Fibroblast of lung (primary cell): ENCODE measurements at regions not wholly inside any gene's neighbourhood (a gene's known extent, or its start where the extent isn't known, plus 50 kb on each side); places are given as distances from the start of the nearest gene placed in this dataset.
"Not testable (repeated sequence)": the region's sequence is repeated elsewhere in the genome, so short reads cannot be mapped to it uniquely, and the experiment has no call there.

Experiments
- DNase-seq, 2 donors: peaks; one replicate each; pipeline versions ENCODE4 v3.0.0 to v3.0.0-alpha.2; 2010; ENCODE audit warnings: low read depth in 2 of 2
- H2AFZ ChIP-seq: 2 replicates; pipeline ENCODE4 v1.5.1; 2012; ENCODE audit warnings: low read length, control low read depth, inconsistent platforms
- H3K27ac ChIP-seq: 2 replicates; pipeline ENCODE4 v1.5.1; 2011; ENCODE audit warnings: low read length, control low read depth; ENCODE audit not compliant: insufficient read depth
- H3K27me3 ChIP-seq: 2 replicates; pipeline ENCODE4 v1.5.1; 2011; ENCODE audit warnings: mild to moderate bottlenecking, low read length; ENCODE audit not compliant: control insufficient read depth, insufficient read depth
- H3K36me3 ChIP-seq: 2 replicates; pipeline ENCODE4 v1.5.1; 2011; ENCODE audit warnings: low read length; ENCODE audit not compliant: control insufficient read depth, insufficient read depth
- H3K4me1 ChIP-seq: 2 replicates; pipeline ENCODE4 v1.5.1; 2011; ENCODE audit warnings: low read length; ENCODE audit not compliant: control insufficient read depth, insufficient read depth; ENCODE audit errors: extremely low read depth
- H3K4me2 ChIP-seq: 2 replicates; pipeline ENCODE4 v1.5.1; 2011; ENCODE audit warnings: low read length, control low read depth; ENCODE audit not compliant: insufficient read depth; ENCODE audit errors: extremely low read depth
- H3K4me3 ChIP-seq, 4 experiments: fragments of 200-600 bp in 1 of 4; sonication (generic) in 1 of 4; replicated peaks in 1 of 4; 2 replicates each; pipeline ENCODE4 v1.5.1; 2011 to 2016; ENCODE audit warnings: low read length in 4 of 4, low read depth in 3 of 4, mild to moderate bottlenecking in 3 of 4, control low read depth in 2 of 4, inconsistent platforms in 1 of 4, mixed read lengths in 1 of 4; ENCODE audit not compliant: insufficient read depth in 1 of 4; ENCODE audit errors: control extremely low read depth in 1 of 4
- H3K79me2 ChIP-seq: 2 replicates; pipeline ENCODE4 v1.5.1; 2012; ENCODE audit warnings: mild to moderate bottlenecking, low read length, inconsistent platforms; ENCODE audit not compliant: control insufficient read depth, insufficient read depth
- H3K9ac ChIP-seq: 2 replicates; pipeline ENCODE4 v1.5.1; 2011; ENCODE audit warnings: mild to moderate bottlenecking, low read length, control low read depth; ENCODE audit not compliant: insufficient read depth
- H3K9me3 ChIP-seq: 2 replicates; pipeline ENCODE4 v1.5.1; 2012; ENCODE audit warnings: low read depth, low read length; ENCODE audit not compliant: control insufficient read depth, insufficient read depth
- H4K20me1 ChIP-seq: 2 replicates; pipeline ENCODE4 v1.5.1; 2011; ENCODE audit warnings: low read length; ENCODE audit not compliant: control insufficient read depth, insufficient read depth; ENCODE audit errors: extremely low read depth
- EZH2 ChIP-seq: IDR thresholded peaks from 2 replicates; pipeline ENCODE4 v1.5.1; 2012; ENCODE audit warnings: low read length, control low read depth, mild to moderate bottlenecking; ENCODE audit errors: missing control alignments
- TF ChIP-seq, protein P1 (sequence below), 2 donors: IDR thresholded peaks in 1 of 2; conservative IDR thresholded peaks in 1 of 2; 1 replicate in 1 of 2; 2 replicates in 1 of 2; pipeline ENCODE4 v1.5.1; 2011 to 2012; ENCODE audit warnings: low read length in 2 of 2, control low read depth in 1 of 2, inconsistent platforms in 1 of 2, low read depth in 1 of 2, mild to moderate bottlenecking in 1 of 2

GRCh38 chr14:86065407-86065806, 535.5 kb downstream of the FLRT2 start:
- Histone ChIP-seq H3K4me3 (no peak overlapping the region), H3K27me3 (no peaks in the 10 kb centered on the region), H2AFZ (no peak overlapping the region), H3K27ac (no peak overlapping the region), H3K9me3 (no peaks in the 10 kb centered on the region), H4K20me1 (no peaks in the 10 kb centered on the region), H3K36me3 (no peaks in the 10 kb centered on the region), H3K4me2 (no peak overlapping the region), H3K4me1 (no peaks in the 10 kb centered on the region), H3K9ac (no peak overlapping the region), H3K79me2 (no peaks in the 10 kb centered on the region)
- TF ChIP-seq EZH2: no peak
- DNase-seq: no peak

GRCh38 chr14:86064595-86064994, 534.7 kb downstream of the FLRT2 start:
- DNase-seq, H3K9me3 ChIP-seq, H2AFZ ChIP-seq, H3K79me2 ChIP-seq, H4K20me1 ChIP-seq, H3K36me3 ChIP-seq, H3K4me3 ChIP-seq, H3K4me2 ChIP-seq, H3K27me3 ChIP-seq, H3K27ac ChIP-seq, H3K4me1 ChIP-seq, H3K9ac ChIP-seq: not testable (repeated sequence)

GRCh38 chr14:86057018-86057667, 527.2 kb downstream of the FLRT2 start:
- Histone ChIP-seq H3K4me1 (no peaks in the 10 kb centered on the region), H3K9me3 (no peaks in the 10 kb centered on the region), H3K36me3 (no peaks in the 10 kb centered on the region), H3K4me3 (no peak overlapping the region), H3K4me2 (no peak overlapping the region), H4K20me1 (no peaks in the 10 kb centered on the region), H3K79me2 (no peaks in the 10 kb centered on the region), H2AFZ (no peak overlapping the region), H3K27ac (no peak overlapping the region), H3K9ac (no peak overlapping the region), H3K27me3 (no peaks in the 10 kb centered on the region)
- DNase-seq: peak; percentile 8 to 53
- no peak for TF ChIP-seq EZH2
- TF ChIP-seq, protein P1, sequence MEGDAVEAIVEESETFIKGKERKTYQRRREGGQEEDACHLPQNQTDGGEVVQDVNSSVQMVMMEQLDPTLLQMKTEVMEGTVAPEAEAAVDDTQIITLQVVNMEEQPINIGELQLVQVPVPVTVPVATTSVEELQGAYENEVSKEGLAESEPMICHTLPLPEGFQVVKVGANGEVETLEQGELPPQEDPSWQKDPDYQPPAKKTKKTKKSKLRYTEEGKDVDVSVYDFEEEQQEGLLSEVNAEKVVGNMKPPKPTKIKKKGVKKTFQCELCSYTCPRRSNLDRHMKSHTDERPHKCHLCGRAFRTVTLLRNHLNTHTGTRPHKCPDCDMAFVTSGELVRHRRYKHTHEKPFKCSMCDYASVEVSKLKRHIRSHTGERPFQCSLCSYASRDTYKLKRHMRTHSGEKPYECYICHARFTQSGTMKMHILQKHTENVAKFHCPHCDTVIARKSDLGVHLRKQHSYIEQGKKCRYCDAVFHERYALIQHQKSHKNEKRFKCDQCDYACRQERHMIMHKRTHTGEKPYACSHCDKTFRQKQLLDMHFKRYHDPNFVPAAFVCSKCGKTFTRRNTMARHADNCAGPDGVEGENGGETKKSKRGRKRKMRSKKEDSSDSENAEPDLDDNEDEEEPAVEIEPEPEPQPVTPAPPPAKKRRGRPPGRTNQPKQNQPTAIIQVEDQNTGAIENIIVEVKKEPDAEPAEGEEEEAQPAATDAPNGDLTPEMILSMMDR (conservative IDR thresholded peaks at IDR 0.05 in 1 of 2, IDR thresholded peaks at IDR 0.05 in 1 of 2; ENCODE audit: low read depth in 1 of 2, low read length in 2 of 2): peak; percentile 84 to 85

DNA sequence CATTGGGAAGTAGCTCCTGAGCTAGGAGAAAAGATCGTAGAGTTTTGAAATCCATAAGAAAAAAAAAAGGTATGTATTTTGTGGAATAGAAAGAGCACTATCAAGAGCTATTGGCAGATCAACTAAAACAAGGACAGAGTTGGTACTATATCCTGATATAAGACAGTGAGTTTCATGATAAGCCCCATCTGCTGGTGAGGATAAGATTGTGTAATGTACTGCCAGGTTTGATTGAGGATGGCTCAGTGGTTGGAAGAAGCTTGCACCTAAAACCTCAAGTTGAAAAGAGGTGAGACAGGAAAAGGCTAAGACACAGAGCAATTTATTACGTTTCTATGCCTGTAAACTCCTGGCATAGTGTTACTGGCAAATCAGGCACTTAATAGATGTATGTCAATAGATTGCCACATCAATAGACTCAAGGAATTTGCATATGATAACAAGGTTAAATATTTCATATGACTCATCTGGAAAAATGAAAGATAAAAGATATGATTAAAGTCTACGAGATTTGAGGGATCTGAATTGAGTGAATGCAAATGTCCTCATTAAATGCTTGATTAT, 525.6 kb downstream of the FLRT2 start:
- Histone ChIP-seq H3K9ac (no peak overlapping the region), H2AFZ (no peak overlapping the region), H3K27me3 (no peaks in the 10 kb centered on the region), H3K4me2 (no peak overlapping the region), H3K79me2 (no peaks in the 10 kb centered on the region), H3K4me1 (no peaks in the 10 kb centered on the region), H3K9me3 (no peaks in the 10 kb centered on the region), H4K20me1 (no peaks in the 10 kb centered on the region), H3K4me3 (no peak overlapping the region), H3K27ac (no peak overlapping the region), H3K36me3 (no peaks in the 10 kb centered on the region)
- DNase-seq: peak; percentile 3 to 31
- TF ChIP-seq, protein P1 (conservative IDR thresholded peaks at IDR 0.05 in 1 of 2, IDR thresholded peaks at IDR 0.05 in 1 of 2; ENCODE audit: low read depth in 1 of 2, low read length in 2 of 2): peak in 1 of 2 donors; percentile 9
- no peak for TF ChIP-seq EZH2
